ENCODE measurements at regions not wholly inside any gene's neighbourhood (a gene's known extent, or its start where the extent isn't known, plus 50 kb on each side); places are given as distances from the start of the nearest gene placed in this dataset.

DNA sequence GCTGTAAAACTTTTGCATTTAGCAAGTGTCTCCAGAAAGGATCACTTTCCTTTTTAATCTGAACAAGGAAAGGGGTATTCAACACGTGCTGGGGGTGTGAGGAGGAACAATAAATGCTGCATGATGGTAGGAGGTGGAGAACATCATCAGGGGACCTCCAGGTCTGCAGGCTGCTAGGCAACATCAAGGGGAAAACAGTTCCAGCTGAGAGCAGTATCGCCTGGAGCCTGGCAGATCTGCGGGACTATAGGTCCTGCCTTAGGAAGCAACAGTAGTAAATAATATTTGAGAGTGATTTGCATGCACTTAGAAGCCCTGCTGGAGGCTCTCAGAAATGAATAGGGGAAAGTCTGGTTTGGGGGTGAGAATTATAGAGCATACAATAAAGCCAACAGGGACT lies 175.6 kb downstream of the SUCLG1 start:
- no peaks in the 10 kb centered on the region for H3K27me3 ChIP-seq (ENCODE audit: insufficient read depth, low read length)
- no peaks in the 10 kb centered on the region for H3K4me1 ChIP-seq (ENCODE audit: insufficient read depth, low read length)
- H3K36me3 ChIP-seq (ENCODE audit: insufficient read depth, low read length): no peaks in the 10 kb centered on the region
- H2AFZ ChIP-seq (ENCODE audit: low read depth, low read length): no peak overlapping the region
- H3K9me3 ChIP-seq (ENCODE audit: low read length): no peaks in the 10 kb centered on the region
- H3K4me3 ChIP-seq (ENCODE audit: low read length): no peak overlapping the region

DNA sequence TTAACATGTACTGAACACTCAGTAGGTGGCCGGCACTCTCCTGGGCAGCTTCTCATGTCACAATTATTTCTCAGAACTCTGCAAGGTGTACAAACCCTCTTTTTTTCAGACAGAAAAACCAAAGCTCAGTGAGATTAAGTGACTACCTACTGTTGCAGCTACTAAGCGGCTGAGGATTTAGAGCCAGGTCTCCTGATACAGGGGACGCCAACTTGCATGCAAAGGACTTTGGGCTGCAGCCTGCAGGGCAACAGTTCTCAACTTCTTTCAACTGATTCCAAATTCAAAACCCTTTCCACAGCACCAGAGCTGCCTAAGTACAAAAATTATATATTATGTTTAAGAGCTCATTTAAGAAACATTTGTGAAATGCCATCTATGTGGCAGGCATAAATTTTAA lies 177.6 kb downstream of the SUCLG1 start:
- Histone ChIP-seq H3K4me1 (ENCODE audit: insufficient read depth, low read length) (no peaks in the 10 kb centered on the region), H3K36me3 (ENCODE audit: insufficient read depth, low read length) (no peaks in the 10 kb centered on the region), H3K27me3 (ENCODE audit: insufficient read depth, low read length) (no peaks in the 10 kb centered on the region), H2AFZ (ENCODE audit: low read depth, low read length) (no peak overlapping the region), H3K4me3 (ENCODE audit: low read length) (no peak overlapping the region), H3K9me3 (ENCODE audit: low read length) (no peaks in the 10 kb centered on the region)

DNA sequence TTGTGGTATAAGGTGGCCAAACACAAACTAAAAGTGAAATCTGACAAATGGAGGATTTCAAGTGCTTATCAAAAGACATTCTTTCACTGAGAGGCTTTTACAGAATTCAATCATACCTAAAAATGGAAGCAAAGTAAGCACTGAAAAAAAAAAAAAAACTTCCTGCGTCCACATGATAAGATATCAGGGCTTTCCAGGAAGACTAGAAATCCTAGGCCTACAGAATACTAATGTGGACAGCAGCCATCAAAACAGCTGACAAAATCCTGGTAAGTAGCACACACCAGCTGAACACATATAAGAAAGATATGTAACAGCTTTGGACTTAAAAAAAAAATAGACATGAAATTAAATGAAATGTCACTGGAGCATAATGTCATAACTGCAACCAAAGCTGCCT lies 178.2 kb downstream of the SUCLG1 start:
- no peaks in the 10 kb centered on the region for H3K4me1 ChIP-seq (ENCODE audit: insufficient read depth, low read length)
- no peak overlapping the region for H2AFZ ChIP-seq (ENCODE audit: low read depth, low read length)
- H3K9me3 ChIP-seq (ENCODE audit: low read length): no peaks in the 10 kb centered on the region
- H3K36me3 ChIP-seq (ENCODE audit: insufficient read depth, low read length): no peaks in the 10 kb centered on the region
- H3K27me3 ChIP-seq (ENCODE audit: insufficient read depth, low read length): no peaks in the 10 kb centered on the region
- no peak overlapping the region for H3K4me3 ChIP-seq (ENCODE audit: low read length)

DNA sequence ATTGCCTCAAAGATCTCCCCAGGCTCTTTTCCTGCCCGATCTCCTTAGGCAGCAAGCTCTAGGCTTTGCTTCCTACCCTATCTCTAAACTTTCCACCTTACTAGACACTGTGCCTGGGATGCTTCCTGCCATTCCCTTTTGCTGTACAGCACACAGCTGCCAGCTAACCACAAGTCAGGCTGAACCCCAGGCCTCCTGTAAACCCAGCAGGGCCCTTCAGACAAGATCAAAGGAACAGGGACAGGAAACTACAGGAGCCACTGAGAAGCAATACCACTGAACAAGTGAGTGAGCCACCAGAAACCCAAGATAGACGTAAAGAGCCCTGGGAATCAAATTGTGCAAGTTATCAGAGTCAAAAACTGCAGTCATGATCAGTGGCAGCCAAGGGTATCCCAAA lies 180.7 kb downstream of the SUCLG1 start:
- Histone ChIP-seq H3K36me3 (ENCODE audit: insufficient read depth, low read length) (no peaks in the 10 kb centered on the region), H3K9me3 (ENCODE audit: low read length) (no peaks in the 10 kb centered on the region), H3K27me3 (ENCODE audit: insufficient read depth, low read length) (no peaks in the 10 kb centered on the region), H3K4me3 (ENCODE audit: low read length) (no peak overlapping the region), H3K4me1 (ENCODE audit: insufficient read depth, low read length) (no peaks in the 10 kb centered on the region), H2AFZ (ENCODE audit: low read depth, low read length) (no peak overlapping the region)

DNA sequence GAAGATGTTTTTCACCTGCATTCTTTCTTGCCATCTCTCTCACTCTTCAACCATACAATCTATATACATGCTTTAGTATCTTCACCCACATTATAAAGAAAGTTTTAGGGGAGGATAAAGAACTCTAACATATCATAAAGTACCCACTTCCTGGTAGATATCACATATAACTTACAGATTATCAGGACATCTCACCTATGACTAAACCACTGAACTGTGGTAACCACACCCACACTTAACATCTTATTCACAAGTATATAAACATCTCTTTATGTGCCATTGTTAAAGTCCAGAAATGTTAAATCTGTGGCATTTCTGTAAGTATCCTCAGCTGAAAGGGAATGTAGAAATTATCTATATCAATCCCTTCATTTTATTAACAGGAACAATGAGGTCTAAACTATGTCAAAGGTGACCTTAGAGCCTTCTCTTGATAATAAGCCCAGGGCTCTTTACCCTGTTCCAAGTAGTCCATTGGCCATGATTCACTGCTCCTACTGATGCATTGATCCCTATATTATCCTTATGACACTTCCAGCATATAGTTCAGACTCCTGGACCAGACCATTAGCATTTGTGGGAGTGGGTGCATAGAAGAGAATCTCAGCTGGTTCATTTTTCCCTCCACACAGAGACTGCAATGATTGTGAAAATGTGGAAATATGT lies 182.4 kb downstream of the SUCLG1 start:
- Histone ChIP-seq H3K27me3 (ENCODE audit: insufficient read depth, low read length) (peaks cover 3% of the 10 kb centered on the region), H3K4me1 (ENCODE audit: insufficient read depth, low read length) (no peaks in the 10 kb centered on the region), H3K9me3 (ENCODE audit: low read length) (no peaks in the 10 kb centered on the region), H3K36me3 (ENCODE audit: insufficient read depth, low read length) (no peaks in the 10 kb centered on the region), H3K4me3 (ENCODE audit: low read length) (no peak overlapping the region), H2AFZ (ENCODE audit: low read depth, low read length) (no peak overlapping the region)

DNA sequence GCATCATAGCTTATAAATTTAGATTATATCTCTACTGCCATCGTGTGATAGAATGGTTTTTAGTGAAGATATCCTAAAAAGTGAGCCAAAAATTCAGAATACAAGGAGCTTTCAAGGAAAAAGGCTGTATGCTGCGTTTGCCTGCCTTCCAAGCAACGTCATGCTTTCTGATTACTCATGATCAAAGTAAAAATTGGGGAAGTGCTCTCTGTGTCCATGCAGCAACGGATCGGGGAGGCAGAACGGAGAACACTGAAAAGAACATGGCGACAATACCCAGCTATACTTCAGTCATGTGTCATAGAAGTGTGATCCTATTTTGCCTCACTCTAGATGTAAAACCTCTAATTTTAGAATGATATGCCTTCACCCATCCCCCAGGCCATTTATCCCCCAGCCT lies 185.7 kb downstream of the SUCLG1 start:
- no peaks in the 10 kb centered on the region for H3K9me3 ChIP-seq (ENCODE audit: low read length)
- H2AFZ ChIP-seq (ENCODE audit: low read depth, low read length): no peak overlapping the region
- no peaks in the 10 kb centered on the region for H3K36me3 ChIP-seq (ENCODE audit: insufficient read depth, low read length)
- no peak overlapping the region for H3K4me3 ChIP-seq (ENCODE audit: low read length)
- H3K27me3 ChIP-seq (ENCODE audit: insufficient read depth, low read length): peaks cover 3% of the 10 kb centered on the region
- no peaks in the 10 kb centered on the region for H3K4me1 ChIP-seq (ENCODE audit: insufficient read depth, low read length)

DNA sequence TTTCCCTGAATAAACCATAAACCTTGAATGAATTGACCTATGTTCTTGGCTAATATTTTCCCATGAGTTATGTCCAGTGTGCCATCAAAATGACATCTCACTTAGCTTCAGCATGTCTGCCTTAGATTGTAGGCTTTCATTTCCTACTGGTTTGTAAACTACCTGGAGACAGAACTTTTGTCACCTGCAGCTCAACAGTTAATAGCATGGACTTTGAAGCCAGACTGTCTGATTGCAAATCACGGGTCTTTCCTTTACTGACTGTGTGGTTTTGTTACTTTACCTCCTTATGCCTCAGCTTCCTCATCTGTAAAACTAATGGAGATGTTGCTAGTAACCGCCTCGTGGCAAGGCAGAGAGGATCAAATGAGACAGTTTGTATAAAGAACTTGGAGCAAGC lies 187.1 kb downstream of the SUCLG1 start:
- Histone ChIP-seq H3K4me3 (ENCODE audit: low read length) (no peak overlapping the region), H2AFZ (ENCODE audit: low read depth, low read length) (no peak overlapping the region), H3K9me3 (ENCODE audit: low read length) (no peaks in the 10 kb centered on the region), H3K36me3 (ENCODE audit: insufficient read depth, low read length) (no peaks in the 10 kb centered on the region), H3K27me3 (ENCODE audit: insufficient read depth, low read length) (peaks cover 3% of the 10 kb centered on the region), H3K4me1 (ENCODE audit: insufficient read depth, low read length) (no peaks in the 10 kb centered on the region)

DNA sequence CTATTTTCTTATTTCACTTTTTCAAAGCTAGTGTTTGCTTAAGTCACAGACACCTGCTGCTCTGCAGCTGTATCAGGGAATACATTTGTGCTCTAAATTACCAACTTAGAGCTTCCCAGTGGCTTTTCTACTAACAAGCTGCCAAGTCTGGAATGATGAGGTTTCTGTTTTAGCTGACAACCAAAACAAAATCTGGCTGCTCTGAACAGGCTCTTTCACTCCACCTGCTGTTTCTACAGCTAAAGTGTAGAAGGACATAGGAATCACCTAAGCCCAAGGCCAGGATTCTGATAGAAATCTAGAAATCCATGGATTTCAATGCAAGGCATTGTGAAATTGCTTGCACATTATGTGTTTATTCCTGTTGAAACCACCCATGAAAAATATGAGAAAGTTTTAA lies 201.2 kb downstream of the SUCLG1 start:
- Histone ChIP-seq H2AFZ (ENCODE audit: low read depth, low read length) (no peak overlapping the region), H3K4me3 (ENCODE audit: low read length) (no peak overlapping the region), H3K27me3 (ENCODE audit: insufficient read depth, low read length) (no peaks in the 10 kb centered on the region), H3K36me3 (ENCODE audit: insufficient read depth, low read length) (no peaks in the 10 kb centered on the region), H3K9me3 (ENCODE audit: low read length) (no peaks in the 10 kb centered on the region), H3K4me1 (ENCODE audit: insufficient read depth, low read length) (no peaks in the 10 kb centered on the region)

DNA sequence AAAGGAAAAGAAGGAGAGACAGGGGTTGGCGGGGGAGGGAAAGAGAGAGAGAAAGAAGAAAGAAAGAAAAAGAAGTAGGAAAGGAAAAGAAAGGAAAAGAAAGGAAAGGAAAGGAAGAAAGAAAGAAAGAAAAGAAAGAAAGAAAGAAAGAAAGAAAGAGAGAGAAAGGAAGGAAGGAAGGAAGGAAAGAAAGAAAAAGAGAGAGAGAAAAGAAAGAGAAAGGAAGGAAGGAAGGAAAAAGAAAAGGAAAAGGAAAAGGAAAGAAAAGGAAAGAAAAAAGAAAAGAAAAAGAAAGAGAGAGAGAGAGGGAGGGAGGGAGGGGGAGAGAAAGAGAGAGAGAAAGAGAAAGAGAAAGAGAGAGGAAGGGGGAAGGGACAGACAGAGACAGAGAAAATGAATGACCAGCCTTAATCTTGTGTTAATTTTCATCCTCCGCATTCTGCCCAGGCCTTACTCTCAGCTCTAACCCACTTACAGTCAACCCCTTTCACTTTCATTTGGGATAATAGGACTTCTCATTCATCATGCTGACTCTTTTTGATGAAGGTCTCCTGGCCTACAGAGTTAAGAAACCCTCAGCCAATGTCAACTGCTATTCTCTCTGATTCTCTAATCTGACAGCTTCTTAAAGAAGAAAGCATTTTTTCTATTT lies 207.3 kb downstream of the SUCLG1 start:
- H3K4me1 ChIP-seq (ENCODE audit: insufficient read depth, low read length): no peaks in the 10 kb centered on the region
- no peaks in the 10 kb centered on the region for H3K9me3 ChIP-seq (ENCODE audit: low read length)

DNA sequence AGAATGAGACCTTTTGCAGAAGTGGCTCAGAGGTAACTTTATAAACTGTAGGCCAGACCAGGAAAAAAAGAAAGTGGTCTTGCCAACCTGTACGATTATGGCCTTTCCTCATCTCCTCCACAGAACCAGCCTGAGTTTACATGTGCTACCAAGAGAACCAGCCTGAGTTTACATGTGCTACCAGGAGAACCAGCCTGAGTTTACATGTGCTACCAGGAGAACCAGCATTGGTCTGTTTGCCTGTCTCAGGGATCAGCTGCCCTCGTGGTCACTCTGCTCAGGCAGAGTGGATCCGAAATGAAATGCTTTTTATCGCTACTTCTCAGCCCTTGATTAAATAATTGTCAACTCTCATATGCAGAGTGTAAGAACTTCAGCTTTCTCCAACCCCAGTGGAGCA lies 209.9 kb downstream of the SUCLG1 start:
- H3K9me3 ChIP-seq (ENCODE audit: low read length): no peaks in the 10 kb centered on the region
- H2AFZ ChIP-seq (ENCODE audit: low read depth, low read length): no peak overlapping the region
- H3K4me1 ChIP-seq (ENCODE audit: insufficient read depth, low read length): no peaks in the 10 kb centered on the region
- H3K4me3 ChIP-seq (ENCODE audit: low read length): no peak overlapping the region
- H3K36me3 ChIP-seq (ENCODE audit: insufficient read depth, low read length): no peaks in the 10 kb centered on the region
- H3K27me3 ChIP-seq (ENCODE audit: insufficient read depth, low read length): no peaks in the 10 kb centered on the region

More for the DNA sequence above, 207.3 kb downstream of the SUCLG1 start:
- H3K4me3 ChIP-seq (ENCODE audit: low read length): no peak overlapping the region
- H3K27me3 ChIP-seq (ENCODE audit: insufficient read depth, low read length): no peaks in the 10 kb centered on the region
- no peak overlapping the region for H2AFZ ChIP-seq (ENCODE audit: low read depth, low read length)
- no peaks in the 10 kb centered on the region for H3K36me3 ChIP-seq (ENCODE audit: insufficient read depth, low read length)

DNA sequence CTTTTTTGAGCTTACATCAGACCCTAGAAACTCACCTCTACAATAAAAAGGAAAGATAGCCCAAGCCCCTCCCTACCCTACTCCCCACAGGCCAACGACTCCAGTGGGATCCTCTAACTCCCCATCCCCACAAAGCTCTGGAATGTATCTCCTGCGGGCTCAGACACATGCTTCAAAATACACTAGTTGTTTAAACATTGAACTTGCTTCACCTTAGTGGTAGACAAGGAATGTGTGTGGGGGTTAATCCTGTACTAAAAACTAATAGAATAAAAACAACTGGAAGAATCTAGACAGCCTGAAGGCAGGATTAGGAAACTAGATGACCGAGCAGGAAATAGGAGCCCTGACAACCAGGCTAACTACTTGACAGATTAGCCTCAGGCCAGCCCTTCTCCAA lies 211.5 kb downstream of the SUCLG1 start:
- no peaks in the 10 kb centered on the region for H3K36me3 ChIP-seq (ENCODE audit: insufficient read depth, low read length)
- H3K27me3 ChIP-seq (ENCODE audit: insufficient read depth, low read length): no peaks in the 10 kb centered on the region
- H2AFZ ChIP-seq (ENCODE audit: low read depth, low read length): no peak overlapping the region
- no peak overlapping the region for H3K4me3 ChIP-seq (ENCODE audit: low read length)
- no peaks in the 10 kb centered on the region for H3K9me3 ChIP-seq (ENCODE audit: low read length)
- H3K4me1 ChIP-seq (ENCODE audit: insufficient read depth, low read length): no peaks in the 10 kb centered on the region

DNA sequence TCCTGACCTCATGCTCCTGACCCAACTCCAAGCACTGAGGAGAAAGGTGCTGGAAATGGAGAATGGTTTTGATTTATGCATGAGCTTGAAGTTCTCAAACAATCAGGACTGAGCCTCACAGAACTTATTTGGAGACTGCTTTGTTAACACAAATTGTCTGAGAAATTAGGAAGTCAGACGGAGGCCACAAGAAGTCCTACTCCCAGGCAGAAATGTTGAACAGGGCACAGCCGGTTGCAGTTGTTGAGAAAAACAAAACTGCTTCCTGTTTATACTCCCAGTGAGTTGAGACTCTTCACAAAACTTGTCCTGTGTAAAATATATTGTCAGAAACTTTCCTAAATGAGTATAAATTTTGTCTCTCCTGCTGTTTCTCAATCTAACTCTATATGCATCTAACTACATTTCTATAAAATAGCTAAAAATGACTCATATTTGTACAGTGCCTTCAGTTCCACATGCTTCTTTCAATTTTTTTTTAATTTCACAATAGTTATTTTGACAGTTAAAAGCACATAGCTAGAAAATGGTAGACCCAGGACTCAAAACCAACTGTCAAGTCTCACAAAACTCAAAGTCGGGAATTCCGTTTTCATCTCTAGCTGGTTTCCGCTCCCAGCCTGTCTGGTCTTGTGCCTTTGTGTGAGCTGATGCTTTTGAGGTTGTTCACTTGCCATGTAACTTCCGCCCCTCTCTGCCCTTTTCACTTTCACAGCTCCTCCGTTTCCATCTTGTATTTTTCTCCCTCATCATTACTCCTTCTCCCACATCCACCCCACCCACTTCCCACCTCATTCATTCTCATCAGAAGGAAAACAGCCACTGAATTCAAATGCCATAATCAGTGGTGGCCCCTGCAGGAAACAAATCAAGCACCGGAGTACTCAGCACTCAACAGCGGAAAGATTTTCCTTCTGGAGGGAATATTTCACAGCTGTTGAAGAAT lies 215.0 kb downstream of the SUCLG1 start:
- no peaks in the 10 kb centered on the region for H3K36me3 ChIP-seq (ENCODE audit: insufficient read depth, low read length)
- H3K9me3 ChIP-seq (ENCODE audit: low read length): no peaks in the 10 kb centered on the region
- H3K4me3 ChIP-seq (ENCODE audit: low read length): no peak overlapping the region
- H3K27me3 ChIP-seq (ENCODE audit: insufficient read depth, low read length): no peaks in the 10 kb centered on the region
- no peak overlapping the region for H2AFZ ChIP-seq (ENCODE audit: low read depth, low read length)
- no peaks in the 10 kb centered on the region for H3K4me1 ChIP-seq (ENCODE audit: insufficient read depth, low read length)

DNA sequence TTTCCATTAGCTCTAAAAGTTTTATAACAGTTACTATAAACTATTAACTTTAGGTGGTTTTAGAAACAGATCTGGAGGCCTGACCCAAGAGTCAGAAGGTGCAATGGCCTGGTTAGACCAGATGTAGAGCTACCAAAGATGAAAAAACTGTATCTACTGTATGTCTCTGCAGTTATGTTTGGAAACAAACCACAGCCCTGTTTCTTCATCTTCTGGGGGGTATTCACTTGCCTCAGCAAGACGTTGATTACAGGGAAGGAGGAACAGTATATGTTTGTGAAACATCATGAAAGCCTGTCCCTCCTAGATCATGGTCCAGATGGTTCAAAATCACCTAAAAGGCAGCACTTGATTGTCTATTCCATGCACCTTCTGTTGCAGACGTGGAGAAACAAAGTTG lies 220.2 kb downstream of the SUCLG1 start:
- Histone ChIP-seq H3K27me3 (ENCODE audit: insufficient read depth, low read length) (no peaks in the 10 kb centered on the region), H3K4me3 (ENCODE audit: low read length) (no peak overlapping the region), H2AFZ (ENCODE audit: low read depth, low read length) (no peak overlapping the region), H3K36me3 (ENCODE audit: insufficient read depth, low read length) (no peaks in the 10 kb centered on the region), H3K4me1 (ENCODE audit: insufficient read depth, low read length) (no peaks in the 10 kb centered on the region), H3K9me3 (ENCODE audit: low read length) (no peaks in the 10 kb centered on the region)
